ENCODE measurements at regions not wholly inside any gene's neighbourhood (a gene's known extent, or its start where the extent isn't known, plus 50 kb on each side); places are given as distances from the start of the nearest gene placed in this dataset.

- no peak overlapping the region for H3K4me3 ChIP-seq (ENCODE audit: low read depth, low read length)
- no peak for DNase-seq
- TF ChIP-seq CTCF (IDR thresholded peaks at IDR 0.05; ENCODE audit: low read depth, low read length, missing control alignments): no peak
- H3K27me3 ChIP-seq (replicated peaks): no peaks in the 10 kb centered on the region
- in situ Hi-C loops (cut with HindIII; ENCODE audit: low pct_ligation_motif_present, low sequenced_read_pairs): no loop called here
- H3K27ac ChIP-seq: no peak overlapping the region
- no peaks in the 10 kb centered on the region for H3K36me3 ChIP-seq (replicated peaks)
These were observed 437.1 kb upstream of the PMFBP1 start for GRCh38 chr16:72609066-72609465.

GRCh38 chr16:72604375-72604774 is 432.4 kb upstream of the PMFBP1 start:
- Histone ChIP-seq H3K27me3 (replicated peaks) (no peaks in the 10 kb centered on the region), H3K4me3 (ENCODE audit: low read depth, low read length) (no peak overlapping the region), H3K36me3 (replicated peaks) (no peaks in the 10 kb centered on the region), H3K27ac (no peak overlapping the region)
- TF ChIP-seq CTCF (IDR thresholded peaks at IDR 0.05; ENCODE audit: low read depth, low read length, missing control alignments): no peak
- DNase-seq: no peak
- in situ Hi-C loops (cut with HindIII; ENCODE audit: low pct_ligation_motif_present, low sequenced_read_pairs): no loop called here

GRCh38 chr16:72602499-72602898 is 430.5 kb upstream of the PMFBP1 start:
- in situ Hi-C loops (cut with HindIII; ENCODE audit: low pct_ligation_motif_present, low sequenced_read_pairs): no loop called here
- TF ChIP-seq CTCF (IDR thresholded peaks at IDR 0.05; ENCODE audit: low read depth, low read length, missing control alignments): no peak

GRCh38 chr16:72598696-72599095 is 426.7 kb upstream of the PMFBP1 start:
- Histone ChIP-seq H3K36me3 (replicated peaks) (no peaks in the 10 kb centered on the region), H3K27me3 (replicated peaks) (no peaks in the 10 kb centered on the region), H3K4me3 (ENCODE audit: low read depth, low read length) (no peak overlapping the region), H3K27ac (no peak overlapping the region)
- in situ Hi-C loops (cut with HindIII; ENCODE audit: low pct_ligation_motif_present, low sequenced_read_pairs): no loop called here
- TF ChIP-seq CTCF (IDR thresholded peaks at IDR 0.05; ENCODE audit: low read depth, low read length, missing control alignments): no peak
- no peak for DNase-seq

More at GRCh38 chr16:72602499-72602898, 430.5 kb upstream of the PMFBP1 start:
- no peak for DNase-seq
- H3K27ac ChIP-seq: no peak overlapping the region
- no peak overlapping the region for H3K4me3 ChIP-seq (ENCODE audit: low read depth, low read length)
- no peaks in the 10 kb centered on the region for H3K27me3 ChIP-seq (replicated peaks)
- no peaks in the 10 kb centered on the region for H3K36me3 ChIP-seq (replicated peaks)

- TF ChIP-seq CTCF (IDR thresholded peaks at IDR 0.05; ENCODE audit: low read depth, low read length, missing control alignments): no peak
- no peak for DNase-seq
- Histone ChIP-seq H3K27ac (no peak overlapping the region), H3K4me3 (ENCODE audit: low read depth, low read length) (no peak overlapping the region), H3K36me3 (replicated peaks) (no peaks in the 10 kb centered on the region), H3K27me3 (replicated peaks) (no peaks in the 10 kb centered on the region)
- in situ Hi-C loops (cut with HindIII; ENCODE audit: low pct_ligation_motif_present, low sequenced_read_pairs): no loop called here
These were observed 426.0 kb upstream of the PMFBP1 start for GRCh38 chr16:72597938-72598337.

GRCh38 chr16:72596373-72596772 is 424.4 kb upstream of the PMFBP1 start:
- Histone ChIP-seq H3K4me3 (ENCODE audit: low read depth, low read length) (no peak overlapping the region), H3K27me3 (replicated peaks) (no peaks in the 10 kb centered on the region), H3K36me3 (replicated peaks) (no peaks in the 10 kb centered on the region), H3K27ac (no peak overlapping the region)
- TF ChIP-seq CTCF (IDR thresholded peaks at IDR 0.05; ENCODE audit: low read depth, low read length, missing control alignments): no peak
- in situ Hi-C loops (cut with HindIII; ENCODE audit: low pct_ligation_motif_present, low sequenced_read_pairs): no loop called here
- DNase-seq: no peak
